HG03064 (cell line): ENCODE measurements at regions not wholly inside any gene's neighbourhood (a gene's known extent, or its start where the extent isn't known, plus 50 kb on each side); places are given as distances from the start of the nearest gene placed in this dataset.
A peak's percentile ranks its signal among the peaks of the same experiment; 100 is the strongest.

ENCODE experiments used
- ATAC-seq: cut with Tn5 transposase; IDR thresholded peaks from one replicate; pipeline ENCODE4 v1.9.1; 2021; ENCODE audit warnings: low read depth; ENCODE audit not compliant: unreplicated experiment

- ATAC-seq, result no peak
These were observed 506.1 kb upstream of the FAM98A start for GRCh38 chr2:34105006-34105767.

DNA sequence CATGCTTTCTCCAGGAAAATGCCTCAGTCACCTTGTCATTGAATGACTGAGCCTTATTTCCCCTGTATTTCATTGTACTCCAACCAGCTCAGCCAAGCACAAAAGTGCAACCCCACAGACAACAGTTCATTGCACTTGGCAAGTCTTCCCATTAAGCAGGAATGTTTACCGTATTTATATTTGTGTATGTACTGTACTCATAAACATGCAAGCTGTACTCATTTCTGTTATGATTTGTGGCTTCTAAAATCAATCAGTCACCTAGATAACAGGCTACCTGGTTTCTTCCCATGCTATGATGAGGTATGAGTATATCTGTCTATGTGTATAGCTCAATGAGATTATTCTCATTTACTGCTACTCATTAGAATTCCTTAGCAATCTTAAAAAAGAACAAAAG is 505.5 kb upstream of the FAM98A start:
- no peak for ATAC-seq

GRCh38 chr2:34103437-34103836 is 504.3 kb upstream of the FAM98A start:
- ATAC-seq, result no peak

GRCh38 chr2:34102339-34102738 is 503.2 kb upstream of the FAM98A start:
- no peak for ATAC-seq

DNA sequence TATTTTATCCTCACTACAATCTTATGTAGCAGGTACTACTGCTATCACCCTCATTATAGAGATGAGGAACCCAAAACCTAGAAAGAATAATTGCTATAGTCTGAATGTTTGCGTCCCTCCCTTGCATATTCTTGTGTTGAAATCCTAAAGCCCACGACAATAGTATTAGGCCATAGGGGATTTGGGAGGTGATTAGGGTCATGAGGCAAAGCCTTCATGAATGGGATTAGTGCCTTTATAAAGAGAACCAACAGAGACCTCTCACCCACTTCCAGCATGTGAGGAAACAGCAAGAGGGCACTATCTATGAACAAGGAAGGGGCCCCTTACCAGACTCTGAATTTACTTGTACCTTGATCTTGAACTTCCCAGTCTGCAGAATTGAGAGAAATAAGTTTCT is 500.3 kb upstream of the FAM98A start:
- ATAC-seq, result no peak

- ATAC-seq, result no peak
These were observed 499.2 kb upstream of the FAM98A start for GRCh38 chr2:34098256-34098655.

GRCh38 chr2:34096562-34097171 is 497.6 kb upstream of the FAM98A start:
- peak; percentile 53 for ATAC-seq

- ATAC-seq, result no peak
These were observed 494.7 kb upstream of the FAM98A start for GRCh38 chr2:34093790-34094189.

DNA sequence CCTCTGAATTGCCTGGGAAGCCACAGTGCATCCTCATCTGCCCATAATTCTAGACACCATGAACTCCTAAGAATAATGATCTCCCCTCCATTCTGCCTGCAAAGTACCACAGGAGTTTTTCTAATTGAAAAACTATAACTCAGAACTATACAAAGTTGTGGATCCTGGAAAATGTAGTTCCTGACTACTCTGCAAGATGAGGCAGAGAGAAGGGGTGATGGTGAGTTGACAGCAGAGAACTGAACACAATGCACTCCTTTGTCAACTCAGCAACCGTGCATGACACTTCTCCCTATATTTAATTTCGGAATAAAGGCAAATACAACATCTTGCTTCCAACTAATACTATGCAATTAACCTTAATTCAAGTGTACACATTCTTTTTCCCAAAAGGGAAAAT is 471.1 kb upstream of the FAM98A start:
- ATAC-seq, result no peak

GRCh38 chr2:34069604-34070003 is 470.5 kb upstream of the FAM98A start:
- no peak for ATAC-seq

DNA sequence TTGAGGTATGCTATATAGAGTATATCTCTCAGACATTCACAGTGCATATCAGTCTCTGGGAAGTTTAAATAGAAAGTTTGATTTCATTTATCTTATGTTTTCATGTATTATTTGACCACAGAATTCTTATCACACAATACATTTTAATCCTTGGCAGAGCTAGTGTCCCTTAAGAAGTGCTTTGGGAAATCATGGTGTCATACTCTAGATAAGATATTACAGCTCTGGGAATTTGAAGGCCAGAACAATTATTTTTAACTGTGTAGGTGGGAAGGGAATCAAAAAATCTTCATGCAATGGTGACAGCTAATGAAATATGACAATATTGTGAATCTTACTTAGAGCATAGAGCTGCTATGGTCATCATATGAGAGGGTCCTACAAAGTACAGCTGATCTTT is 451.3 kb upstream of the FAM98A start:
- no peak for ATAC-seq

DNA sequence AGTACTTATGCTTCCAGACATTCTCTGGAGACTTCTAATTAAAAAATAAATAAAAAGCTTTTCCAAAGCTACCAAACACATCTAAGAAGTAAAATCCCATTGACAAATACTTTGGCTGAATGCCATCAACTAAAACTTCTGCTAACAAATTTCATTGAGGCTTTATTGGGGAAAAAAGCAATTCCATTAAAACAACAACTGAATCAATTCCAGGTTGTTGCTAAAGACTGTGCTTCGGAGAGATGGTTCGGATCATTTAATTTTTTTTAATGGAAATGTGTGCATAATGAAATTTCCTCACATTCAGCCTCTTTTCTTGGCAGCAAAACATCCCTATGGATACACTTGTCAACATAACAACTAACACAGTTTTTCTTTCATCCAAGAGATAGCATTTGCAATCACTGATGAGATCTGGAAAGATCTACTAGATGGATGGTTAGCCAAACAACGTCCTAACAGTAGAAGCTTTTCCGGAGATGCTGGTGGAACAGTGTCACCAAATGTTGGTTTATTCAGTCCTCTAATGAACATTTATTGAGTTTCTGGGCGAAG is 446.1 kb upstream of the FAM98A start:
- ATAC-seq, result no peak

DNA sequence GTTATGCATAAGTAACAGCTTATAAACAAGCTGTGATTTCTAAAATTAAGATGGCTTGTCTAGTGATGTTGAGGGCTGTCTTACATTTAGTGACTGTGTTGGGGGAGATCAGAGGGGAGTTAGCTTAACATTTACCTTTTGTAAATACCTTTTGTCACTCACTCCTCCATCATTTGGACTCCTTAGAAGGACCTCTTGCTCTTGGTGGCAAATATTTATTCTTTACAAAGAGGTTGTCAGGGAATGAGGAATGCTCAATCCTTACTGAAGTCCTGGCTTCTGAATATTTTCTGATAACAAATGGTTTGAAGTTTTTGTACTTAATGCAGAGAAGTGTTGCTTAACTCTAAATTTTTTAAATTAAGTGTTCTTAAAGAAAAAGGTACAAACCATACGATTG is 438.8 kb upstream of the FAM98A start:
- no peak for ATAC-seq

GRCh38 chr2:34037157-34037556 is 438.1 kb upstream of the FAM98A start:
- ATAC-seq, result no peak

GRCh38 chr2:34031097-34031496 is 432.0 kb upstream of the FAM98A start:
- no peak for ATAC-seq

DNA sequence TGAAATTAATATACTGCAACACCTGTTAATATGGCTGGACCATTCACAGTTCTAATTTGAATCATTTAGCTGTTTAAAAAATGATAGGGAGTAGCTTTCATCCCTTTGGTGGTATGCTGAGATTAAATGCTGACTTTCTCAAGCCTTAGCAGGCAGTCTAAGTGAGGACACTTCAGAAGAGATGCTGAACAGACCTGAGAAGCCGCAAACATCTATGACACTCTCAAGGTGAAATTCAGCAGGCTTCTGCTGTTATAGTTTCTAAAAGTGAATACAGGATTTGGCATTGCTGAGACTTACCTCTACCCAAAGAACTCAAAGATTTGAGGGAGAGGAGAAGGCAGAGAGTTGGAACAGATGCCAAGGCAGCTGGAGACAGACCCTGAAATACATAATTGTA is 431.2 kb upstream of the FAM98A start:
- no peak for ATAC-seq

GRCh38 chr2:34029073-34029472 is 430.0 kb upstream of the FAM98A start:
- no peak for ATAC-seq

DNA sequence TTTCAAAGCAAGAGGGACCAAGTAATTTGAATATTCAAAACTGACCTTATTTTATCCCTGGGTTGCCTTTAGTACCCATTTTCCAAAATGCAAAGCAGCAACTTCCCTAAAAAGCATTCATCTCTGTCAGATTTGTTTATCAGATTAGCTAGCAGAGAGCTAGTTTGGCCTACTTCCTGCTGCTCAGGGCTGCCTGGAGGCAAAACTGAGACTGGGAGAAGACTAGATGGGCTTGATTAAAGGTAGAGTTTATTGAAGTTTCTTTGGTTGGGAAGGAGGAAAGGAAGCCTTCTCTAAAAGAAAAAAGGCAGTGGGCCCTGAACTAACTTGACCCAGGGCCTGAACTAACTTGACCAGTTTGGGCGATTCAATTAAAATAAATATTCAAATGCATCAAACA is 426.1 kb upstream of the FAM98A start:
- ATAC-seq, result no peak

GRCh38 chr2:34012715-34013302 is 413.7 kb upstream of the FAM98A start:
- ATAC-seq, result no peak

DNA sequence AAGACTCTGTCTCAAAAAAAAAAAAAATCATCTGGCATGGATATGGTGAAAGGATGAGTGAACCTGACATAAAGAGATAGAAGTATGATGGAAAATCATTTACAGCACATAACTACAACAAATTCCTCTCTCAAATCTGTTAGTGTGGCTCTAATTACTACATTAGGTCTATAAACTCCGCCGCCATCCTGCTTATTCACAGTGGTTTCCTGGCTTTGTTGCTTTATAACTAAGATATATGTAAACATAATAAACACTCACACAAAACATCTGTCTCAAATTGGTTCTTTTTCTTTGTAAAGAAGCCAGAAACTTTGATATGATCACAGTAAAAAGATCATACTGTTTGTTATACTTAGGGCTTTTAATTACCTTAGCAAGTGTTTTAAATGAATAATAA is 412.6 kb upstream of the FAM98A start:
- ATAC-seq, result no peak

DNA sequence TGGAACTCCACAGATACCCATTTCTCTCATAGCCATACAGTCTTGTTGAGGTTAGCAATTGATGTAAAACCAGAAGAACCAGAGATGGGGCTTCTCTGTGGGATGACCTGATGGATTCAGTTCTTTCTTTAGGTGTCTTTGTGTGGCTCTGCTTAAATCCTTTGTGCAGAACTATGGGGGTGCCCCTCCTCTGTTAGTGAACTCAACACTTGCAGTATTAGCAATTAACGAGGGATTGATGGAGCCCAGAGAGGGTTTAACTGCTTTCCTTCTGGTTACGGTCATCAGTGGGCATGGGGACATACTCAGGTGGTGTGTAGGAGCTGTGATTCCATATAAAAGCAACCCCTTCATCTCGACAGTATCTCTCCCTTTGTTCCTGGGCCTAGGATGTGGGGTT is 406.8 kb upstream of the FAM98A start:
- no peak for ATAC-seq

GRCh38 chr2:34004936-34005335 is 405.8 kb upstream of the FAM98A start:
- ATAC-seq, result no peak
